IMR-90 (cell line): ENCODE measurements at regions not wholly inside any gene's neighbourhood (a gene's known extent, or its start where the extent isn't known, plus 50 kb on each side); places are given as distances from the start of the nearest gene placed in this dataset.

ENCODE experiments used
- ATAC-seq: fragments of 200-7000 bp; cut with Tn5 transposase; 2 replicates; pipeline ENCODE4 v1.9.1; 2020; ENCODE audit warnings: low read depth, mild to moderate bottlenecking, moderate library complexity
- BruUV-seq: library from RNA; stranded (reverse); fragments of 400-500 nt; replicated peaks from 2 replicates; lab custom pipeline; 2021; lab: Mats Ljungman, UMichigan
- CTCF ChIA-PET: fragments of 300-600 bp; formaldehyde crosslinking; extraction: SDS; loops from one replicate; lab custom pipeline; 2021; ENCODE audit warnings: antibody characterized with exemption; lab: Yijun Ruan, JAX
- POLR2A ChIA-PET: fragments of 300-600 bp; sonication (Branson Sonifier 250); formaldehyde crosslinking; loops from one replicate; lab custom pipeline; 2022; ENCODE audit warnings: antibody characterized with exemption; ENCODE audit not compliant: unreplicated experiment; lab: Charles Lee
- DNase-seq: peaks from one replicate; pipeline ENCODE4 v3.0.0; 2013
- H2AFZ ChIP-seq: replicated peaks from 2 replicates; pipeline ENCODE3; 2013; ENCODE audit warnings: low read length, mild to moderate bottlenecking; ENCODE audit not compliant: poor library complexity
- H2AK5ac ChIP-seq: 2 replicates; pipeline ENCODE4 v1.6.1; 2013; ENCODE audit warnings: low read depth, low read length, inconsistent platforms
- H2AK9ac ChIP-seq: replicated peaks from 2 replicates; pipeline ENCODE3; 2013; ENCODE audit warnings: mild to moderate bottlenecking, low read depth, low read length, moderate library complexity; ENCODE audit not compliant: poor library complexity
- H2BK120ac ChIP-seq: 2 replicates; pipeline ENCODE4 v1.6.1; 2013; ENCODE audit warnings: low read depth, low read length, inconsistent platforms
- H2BK15ac ChIP-seq: 3 replicates; pipeline ENCODE4 v1.6.1; 2013; ENCODE audit warnings: low read depth, low read length, inconsistent platforms
- H2BK20ac ChIP-seq: 2 replicates; pipeline ENCODE4 v1.6.1; 2013; ENCODE audit warnings: low read depth, mild to moderate bottlenecking, inconsistent platforms, low read length, moderate library complexity
- H2BK5ac ChIP-seq: 2 replicates; pipeline ENCODE4 v1.6.1; 2013; ENCODE audit warnings: mild to moderate bottlenecking, low read depth, low read length, inconsistent platforms; ENCODE audit not compliant: poor library complexity, severe bottlenecking
- H3K14ac ChIP-seq: replicated peaks from 2 replicates; pipeline ENCODE4 v1.6.1; 2013; ENCODE audit warnings: low read depth, low read length, inconsistent platforms
- H3K18ac ChIP-seq: 2 replicates; pipeline ENCODE4 v1.6.1; 2013; ENCODE audit warnings: low read depth, low read length, control low read depth
- H3K23ac ChIP-seq: 2 replicates; pipeline ENCODE4 v1.6.1; 2013; ENCODE audit warnings: low read depth, low read length, inconsistent platforms
- H3K27ac ChIP-seq: 2 replicates; pipeline ENCODE4 v1.5.1; 2013; ENCODE audit warnings: mild to moderate bottlenecking, control low read depth, low read length; ENCODE audit not compliant: insufficient read depth
- H3K27me3 ChIP-seq: 2 replicates; pipeline ENCODE4 v1.6.1; 2013; ENCODE audit warnings: low read length; ENCODE audit not compliant: control insufficient read depth, insufficient read depth
- H3K36me3 ChIP-seq: 2 replicates; pipeline ENCODE4 v1.6.1; 2013; ENCODE audit warnings: low read length, mixed read lengths; ENCODE audit not compliant: control insufficient read depth, insufficient read depth
- H3K4ac ChIP-seq: 2 replicates; pipeline ENCODE4 v1.6.1; 2013; ENCODE audit warnings: low read depth, low read length, inconsistent platforms
- H3K4me1 ChIP-seq: 2 replicates; pipeline ENCODE4 v1.6.1; 2013; ENCODE audit warnings: low read length, mixed read lengths; ENCODE audit not compliant: control insufficient read depth, insufficient read depth
- H3K4me2 ChIP-seq: 2 replicates; pipeline ENCODE4 v1.6.1; 2013; ENCODE audit warnings: low read depth, mild to moderate bottlenecking, control low read depth, low read length, moderate library complexity
- H3K4me3 ChIP-seq: 2 replicates; pipeline ENCODE4 v1.5.1; 2013; ENCODE audit warnings: low read depth, mild to moderate bottlenecking, control low read depth, low read length, moderate library complexity; ENCODE audit not compliant: insufficient read depth
- H3K56ac ChIP-seq: 2 replicates; pipeline ENCODE4 v1.6.1; 2013; ENCODE audit warnings: low read length, inconsistent platforms; ENCODE audit not compliant: insufficient read depth; ENCODE audit errors: extremely low read depth
- H3K79me1 ChIP-seq, 2 experiments: 2 replicates each; pipeline ENCODE4 v1.6.1; 2013; ENCODE audit warnings: low read length in 2 of 2, inconsistent platforms in 1 of 2, low read depth in 1 of 2
- H3K9ac ChIP-seq: 2 replicates; pipeline ENCODE4 v1.6.1; 2013; ENCODE audit warnings: low read depth, low read length, control low read depth
- H3K9me1 ChIP-seq: 2 replicates; pipeline ENCODE4 v1.6.1; 2013; ENCODE audit warnings: low read length, inconsistent platforms; ENCODE audit not compliant: insufficient read depth
- H3K9me3 ChIP-seq: 2 replicates; pipeline ENCODE4 v1.6.1; 2013; ENCODE audit warnings: low read length; ENCODE audit not compliant: control insufficient read depth, insufficient read depth
- H4K20me1 ChIP-seq: 2 replicates; pipeline ENCODE4 v1.6.1; 2013; ENCODE audit warnings: low read length, inconsistent platforms; ENCODE audit not compliant: insufficient read depth
- H4K5ac ChIP-seq: 2 replicates; pipeline ENCODE4 v1.6.1; 2013; ENCODE audit warnings: mild to moderate bottlenecking, low read depth, low read length, control low read depth
- H4K8ac ChIP-seq, 2 experiments: 2 replicates each; pipeline ENCODE4 v1.6.1; 2013; ENCODE audit warnings: low read depth in 2 of 2, low read length in 2 of 2, control low read depth in 1 of 2, inconsistent platforms in 1 of 2
- H4K91ac ChIP-seq: 2 replicates; pipeline ENCODE4 v1.6.1; 2013; ENCODE audit warnings: low read depth, low read length, inconsistent platforms; ENCODE audit not compliant: insufficient read depth
- BHLHE40 ChIP-seq: fragments of 150-350 bp; IDR thresholded peaks from 2 replicates; pipeline ENCODE4 v1.6.1; 2016; ENCODE audit warnings: mild to moderate bottlenecking, low read depth, low read length
- CEBPB ChIP-seq: IDR thresholded peaks from 2 replicates; pipeline ENCODE4 v1.6.1; 2012; ENCODE audit warnings: low read depth, low read length, improper control_type of control experiment
- CHD1 ChIP-seq: IDR thresholded peaks from 2 replicates; pipeline ENCODE4 v1.6.1; 2012; ENCODE audit warnings: low read depth, low read length, improper control_type of control experiment
- FOS ChIP-seq: fragments of 150-350 bp; IDR thresholded peaks from 2 replicates; pipeline ENCODE4 v1.6.1; 2016; ENCODE audit warnings: low read depth, low read length
- MAFK ChIP-seq: IDR thresholded peaks from 2 replicates; pipeline ENCODE4 v1.6.1; 2012; ENCODE audit warnings: low read depth, low read length, improper control_type of control experiment
- MAZ ChIP-seq: IDR thresholded peaks from 2 replicates; pipeline ENCODE4 v1.6.1; 2012; ENCODE audit warnings: low read depth, mild to moderate bottlenecking, low read length, improper control_type of control experiment, moderate library complexity, borderline replicate concordance
- MXI1 ChIP-seq: IDR thresholded peaks from 2 replicates; pipeline ENCODE4 v1.6.1; 2012; ENCODE audit warnings: low read depth, mild to moderate bottlenecking, low read length, moderate library complexity, borderline replicate concordance
- NFE2L2 ChIP-seq: fragments of 150-350 bp; IDR thresholded peaks from 2 replicates; pipeline ENCODE4 v1.6.1; 2016; ENCODE audit warnings: low read depth, mild to moderate bottlenecking, low read length
- POLR2A ChIP-seq: IDR thresholded peaks from 2 replicates; pipeline ENCODE4 v1.6.1; 2012; ENCODE audit warnings: mild to moderate bottlenecking, low read depth, low read length
- RAD21 ChIP-seq: IDR thresholded peaks from 2 replicates; pipeline ENCODE4 v1.6.1; 2012; ENCODE audit warnings: low read length, improper control_type of control experiment
- RCOR1 ChIP-seq: IDR thresholded peaks from 2 replicates; pipeline ENCODE4 v1.6.1; 2012; ENCODE audit warnings: mild to moderate bottlenecking, low read length, improper control_type of control experiment; ENCODE audit not compliant: insufficient replicate concordance
- RFX5 ChIP-seq: IDR thresholded peaks from 2 replicates; pipeline ENCODE4 v1.8.0; 2012; ENCODE audit warnings: low read depth, mild to moderate bottlenecking, low read length, moderate library complexity
- SMC3 ChIP-seq: fragments of 150-350 bp; IDR thresholded peaks from 2 replicates; pipeline ENCODE4 v1.6.1; 2016; ENCODE audit warnings: low read depth, mild to moderate bottlenecking, antibody characterized with exemption, low read length, moderate library complexity
- WGBS, 2 experiments: methylation state at CpG; one replicate each; pipeline versions ENCODE4 v1.1.5 to v1.1.7; 2013; ENCODE audit warnings: missing lambda C conversion rate in 2 of 2; ENCODE audit not compliant: insufficient read length in 1 of 2; ENCODE audit errors: extremely low coverage in 2 of 2; 5-methylcytosine and 5-hydroxymethylcytosine counted together
- dilution Hi-C: fragments of 300-500 bp; cut with HindIII; formaldehyde crosslinking; loops from one replicate; pipeline ENCODE4 v1.14.3; 2018; ENCODE audit warnings: low sequenced_read_pairs; ENCODE audit not compliant: unreplicated experiment
- in situ Hi-C: fragments of 300-500 bp; cut with MboI; formaldehyde crosslinking; loops from 3 replicates; pipeline ENCODE4 v1.14.3; 2019; ENCODE audit warnings: low sequenced_read_pairs, inconsistent platforms, mixed read lengths
- intact Hi-C: fragments of 100-400 bp; cut with micrococcal nuclease; formaldehyde crosslinking; loops from 2 replicates; pipeline ENCODE4 v1.10.0; 2022
- TF ChIP-seq, protein P1 (sequence below): fragments of 150-350 bp; IDR thresholded peaks from 2 replicates; pipeline ENCODE4 v1.6.1; 2016; ENCODE audit warnings: low read depth, mild to moderate bottlenecking, low read length, moderate library complexity, borderline replicate concordance
- TF ChIP-seq, protein P2 (sequence below): fragments of 150-350 bp; IDR thresholded peaks from 2 replicates; pipeline ENCODE4 v1.6.1; 2017; ENCODE audit warnings: mild to moderate bottlenecking, antibody characterized with exemption, low read length, low read depth
- TF ChIP-seq, protein P3 (sequence below): conservative IDR thresholded peaks from 2 replicates; pipeline ENCODE4 v1.5.1; 2012; ENCODE audit warnings: mild to moderate bottlenecking, low read depth, low read length, improper control_type of control experiment

DNA sequence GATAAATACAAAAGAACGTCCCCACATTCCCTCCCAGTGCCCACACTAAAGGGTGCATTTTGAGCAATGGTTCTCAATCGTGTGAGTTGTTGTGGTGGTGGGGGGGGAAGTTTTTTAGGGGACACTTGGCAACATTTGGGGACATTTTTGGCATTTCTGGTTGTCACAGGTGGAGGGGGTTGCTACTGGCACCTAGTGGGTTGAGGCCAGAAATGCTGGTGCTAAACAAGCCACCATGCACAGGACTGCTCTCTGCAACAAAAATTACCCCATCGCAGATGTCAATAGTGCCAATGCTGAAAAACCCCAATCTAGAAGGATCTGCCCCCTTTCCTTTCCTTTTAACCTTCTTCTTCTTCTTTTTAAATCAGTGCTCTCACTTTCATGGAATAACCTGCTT, 453.3 kb downstream of the TSHZ3 start:
- Histone ChIP-seq H3K56ac (no peak overlapping the region), H3K23ac (no peak overlapping the region), H3K14ac (no peak overlapping the region), H3K27ac (no peak overlapping the region), H4K20me1 (no peaks in the 10 kb centered on the region), H2BK5ac (no peak overlapping the region), H3K27me3 (no peaks in the 10 kb centered on the region), H2AK9ac (no peak overlapping the region), H3K4ac (no peak overlapping the region), H3K36me3 (no peaks in the 10 kb centered on the region), H4K8ac (no peak overlapping the region), H3K18ac (no peak overlapping the region), H4K5ac (no peak overlapping the region), H3K9ac (no peak overlapping the region), H2AFZ (no peak overlapping the region), H2BK15ac (no peak overlapping the region), H3K9me1 (no peaks in the 10 kb centered on the region), H4K91ac (no peak overlapping the region), H3K9me3 (no peaks in the 10 kb centered on the region), H2AK5ac (no peak overlapping the region), H3K4me1 (no peaks in the 10 kb centered on the region), H3K4me2 (no peak overlapping the region), H2BK120ac (no peak overlapping the region), H3K79me1 (no peaks in the 10 kb centered on the region), H3K4me3 (no peak overlapping the region), H2BK20ac (no peak overlapping the region)
- no CpG with 5 or more reads among the region's 3 CpGs for WGBS, 2 experiments
- intact Hi-C loops (no loop called here), in situ Hi-C loops (no loop called here), dilution Hi-C loops (no loop called here)
- BruUV-seq = no TSS peak
- CTCF ChIA-PET = no interaction called here
- ATAC-seq (no peak), DNase-seq (no peak)
- TF ChIP-seq CEBPB (no peak), RCOR1 (no peak), SMC3 (no peak), POLR2A (no peak), MAFK (no peak), MAZ (no peak), FOS (no peak), NFE2L2 (no peak), RFX5 (no peak), CHD1 (no peak), RAD21 (no peak), MXI1 (no peak), BHLHE40 (no peak)
- TF ChIP-seq, protein P1, sequence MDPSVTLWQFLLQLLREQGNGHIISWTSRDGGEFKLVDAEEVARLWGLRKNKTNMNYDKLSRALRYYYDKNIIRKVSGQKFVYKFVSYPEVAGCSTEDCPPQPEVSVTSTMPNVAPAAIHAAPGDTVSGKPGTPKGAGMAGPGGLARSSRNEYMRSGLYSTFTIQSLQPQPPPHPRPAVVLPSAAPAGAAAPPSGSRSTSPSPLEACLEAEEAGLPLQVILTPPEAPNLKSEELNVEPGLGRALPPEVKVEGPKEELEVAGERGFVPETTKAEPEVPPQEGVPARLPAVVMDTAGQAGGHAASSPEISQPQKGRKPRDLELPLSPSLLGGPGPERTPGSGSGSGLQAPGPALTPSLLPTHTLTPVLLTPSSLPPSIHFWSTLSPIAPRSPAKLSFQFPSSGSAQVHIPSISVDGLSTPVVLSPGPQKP = no peak
- TF ChIP-seq, protein P2, sequence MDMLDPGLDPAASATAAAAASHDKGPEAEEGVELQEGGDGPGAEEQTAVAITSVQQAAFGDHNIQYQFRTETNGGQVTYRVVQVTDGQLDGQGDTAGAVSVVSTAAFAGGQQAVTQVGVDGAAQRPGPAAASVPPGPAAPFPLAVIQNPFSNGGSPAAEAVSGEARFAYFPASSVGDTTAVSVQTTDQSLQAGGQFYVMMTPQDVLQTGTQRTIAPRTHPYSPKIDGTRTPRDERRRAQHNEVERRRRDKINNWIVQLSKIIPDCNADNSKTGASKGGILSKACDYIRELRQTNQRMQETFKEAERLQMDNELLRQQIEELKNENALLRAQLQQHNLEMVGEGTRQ = no peak
- TF ChIP-seq, protein P3, sequence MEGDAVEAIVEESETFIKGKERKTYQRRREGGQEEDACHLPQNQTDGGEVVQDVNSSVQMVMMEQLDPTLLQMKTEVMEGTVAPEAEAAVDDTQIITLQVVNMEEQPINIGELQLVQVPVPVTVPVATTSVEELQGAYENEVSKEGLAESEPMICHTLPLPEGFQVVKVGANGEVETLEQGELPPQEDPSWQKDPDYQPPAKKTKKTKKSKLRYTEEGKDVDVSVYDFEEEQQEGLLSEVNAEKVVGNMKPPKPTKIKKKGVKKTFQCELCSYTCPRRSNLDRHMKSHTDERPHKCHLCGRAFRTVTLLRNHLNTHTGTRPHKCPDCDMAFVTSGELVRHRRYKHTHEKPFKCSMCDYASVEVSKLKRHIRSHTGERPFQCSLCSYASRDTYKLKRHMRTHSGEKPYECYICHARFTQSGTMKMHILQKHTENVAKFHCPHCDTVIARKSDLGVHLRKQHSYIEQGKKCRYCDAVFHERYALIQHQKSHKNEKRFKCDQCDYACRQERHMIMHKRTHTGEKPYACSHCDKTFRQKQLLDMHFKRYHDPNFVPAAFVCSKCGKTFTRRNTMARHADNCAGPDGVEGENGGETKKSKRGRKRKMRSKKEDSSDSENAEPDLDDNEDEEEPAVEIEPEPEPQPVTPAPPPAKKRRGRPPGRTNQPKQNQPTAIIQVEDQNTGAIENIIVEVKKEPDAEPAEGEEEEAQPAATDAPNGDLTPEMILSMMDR = no peak
- POLR2A ChIA-PET = no interaction called here
